ENCODE measurements at regions not wholly inside any gene's neighbourhood (a gene's known extent, or its start where the extent isn't known, plus 50 kb on each side); places are given as distances from the start of the nearest gene placed in this dataset.

GRCh38 chr3:30966896-30967295 lies 72.4 kb upstream of the GADL1 start:
- Histone ChIP-seq H3K9ac (ENCODE audit: low read length) (no peak overlapping the region), H4K20me1 (ENCODE audit: insufficient read depth) (no peaks in the 10 kb centered on the region), H3K4me2 (ENCODE audit: low read length) (no peak overlapping the region), H3K36me3 (ENCODE audit: control insufficient read depth in 1 of 2, insufficient read depth in 2 of 2, low read length in 2 of 2) (no peaks in the 10 kb centered on the region), H3K9me2 (ENCODE audit: insufficient read depth) (no peaks in the 10 kb centered on the region), H3K4me1 (ENCODE audit: control insufficient read depth in 1 of 2, insufficient read depth in 2 of 2, low read length in 2 of 2) (no peaks in the 10 kb centered on the region), H3K79me2 (ENCODE audit: insufficient read depth, low read length) (no peaks in the 10 kb centered on the region), H3K27me3 (ENCODE audit: insufficient read depth, low read length) (no peaks in the 10 kb centered on the region), H2AFZ (ENCODE audit: low read depth, low read length, poor library complexity, severe bottlenecking) (no peak overlapping the region), H3K9me3 (ENCODE audit: control insufficient read depth in 1 of 2, insufficient read depth in 1 of 2, low read depth in 1 of 2, low read length in 2 of 2) (no peaks in the 10 kb centered on the region), H3K27ac (ENCODE audit: low read depth, low read length) (no peak overlapping the region), H3K4me3 (replicated peaks in 1 of 2; ENCODE audit: low read depth in 1 of 2, low read length in 2 of 2) (no peak overlapping the region)
- RAD21 ChIA-PET (ENCODE audit: low non-redundant PET in 1 of 2, low total read pairs in 2 of 2, uncharacterized antibody in 2 of 2, unreplicated experiment in 2 of 2): no interaction called here
- DNase-seq (ENCODE audit: low read depth, low spot score): no peak
- POLR2A ChIA-PET: no interaction called here
- intact Hi-C loops (cut with micrococcal nuclease): no loop called here
- no peak for ATAC-seq
- BruUV-seq (replicated peaks): no TSS peak
- CTCF ChIA-PET: no interaction called here
- TF ChIP-seq ZBTB33 (IDR thresholded peaks at IDR 0.05; ENCODE audit: extremely low read depth, insufficient replicate concordance, low read length) (no peak), ZNF274 (IDR thresholded peaks at IDR 0.05; ENCODE audit: low read depth, low read length) (no peak), ATF3 (IDR thresholded peaks at IDR 0.05) (no peak), RAD21 (IDR thresholded peaks at IDR 0.05; ENCODE audit: low read depth) (no peak), EZH2 (IDR thresholded peaks at IDR 0.05) (no peak), MAX (IDR thresholded peaks at IDR 0.05) (no peak), CEBPB (IDR thresholded peaks at IDR 0.05; ENCODE audit: low read depth) (no peak), JUND (IDR thresholded peaks at IDR 0.05) (no peak), YY1 (IDR thresholded peaks at IDR 0.05; ENCODE audit: extremely low read depth, insufficient replicate concordance, low read depth, low read length) (no peak), SIN3A (IDR thresholded peaks at IDR 0.05; ENCODE audit: low read depth) (no peak), REST (IDR thresholded peaks at IDR 0.05; ENCODE audit: low read depth) (no peak)

All from HCT116 (cell line).